ENCODE measurements at regions not wholly inside any gene's neighbourhood (a gene's known extent, or its start where the extent isn't known, plus 50 kb on each side); places are given as distances from the start of the nearest gene placed in this dataset.
A peak's percentile ranks its signal among the peaks of the same experiment; 100 is the strongest.

DNA sequence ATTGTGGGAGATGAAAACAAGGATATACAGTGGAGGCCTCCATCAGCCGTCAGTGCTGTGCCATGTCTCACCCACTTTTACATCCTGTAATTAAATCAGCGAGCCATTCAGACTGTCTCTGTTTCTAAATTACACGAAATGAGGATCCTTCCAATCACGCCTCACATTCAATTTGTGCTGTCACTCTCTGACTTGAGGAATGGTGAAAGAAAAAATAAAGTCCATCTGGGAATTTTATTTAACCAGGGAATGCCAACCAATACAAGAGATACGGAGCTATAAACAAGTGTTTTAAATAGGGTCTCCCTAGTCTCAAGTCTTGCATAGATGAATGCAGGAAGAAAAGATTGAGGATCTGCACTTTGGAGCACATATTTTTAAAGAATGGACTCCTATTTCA is 72.8 kb downstream of the CMPK2 start:
- intact Hi-C loops (cut with DNase I; ENCODE audit: low total_unique reads) = no loop called here
- Histone ChIP-seq H3K27ac (no peak overlapping the region), H3K4me3 (no peak overlapping the region), H3K9me3 (no peaks in the 10 kb centered on the region), H3K27me3 (no peaks in the 10 kb centered on the region), H3K4me1 (no peaks in the 10 kb centered on the region), H3K36me3 (no peaks in the 10 kb centered on the region)
- DNase-seq = no peak
- TF ChIP-seq EP300 (IDR thresholded peaks at IDR 0.05) (no peak), POLR2AphosphoS5 (IDR thresholded peaks at IDR 0.05) (no peak)
- WGBS, 5 donors = 89 to 95% (median 92%) methylated on average over 5 of the region's 5 CpGs

DNA sequence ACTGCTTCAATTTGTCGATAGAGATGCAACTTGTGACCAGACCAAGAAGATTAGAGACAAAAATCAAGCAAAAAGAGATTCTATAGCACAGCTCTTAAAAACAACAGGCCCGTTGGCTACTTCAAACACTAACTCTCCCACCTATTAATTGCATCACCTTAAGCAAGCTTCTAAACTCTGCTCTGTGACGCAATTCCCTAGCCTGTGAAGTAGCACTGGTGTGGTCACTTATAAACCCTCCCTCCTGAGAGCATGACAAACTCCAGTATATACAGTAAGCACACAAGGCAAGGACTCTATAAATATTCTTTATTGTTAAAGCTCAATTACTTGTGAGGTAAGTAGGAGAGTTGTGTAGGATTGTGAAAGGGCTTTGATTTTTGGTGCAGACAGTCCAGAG is 72.3 kb downstream of the CMPK2 start:
- TF ChIP-seq CTCF (IDR thresholded peaks at IDR 0.05) = no peak
- no peak for TF ChIP-seq POLR2A (IDR thresholded peaks at IDR 0.05)
- no peak for TF ChIP-seq POLR2AphosphoS5 (IDR thresholded peaks at IDR 0.05)
- no peak for TF ChIP-seq EP300 (IDR thresholded peaks at IDR 0.05)
- no peaks in the 10 kb centered on the region for H3K36me3 ChIP-seq
- H3K27me3 ChIP-seq = no peaks in the 10 kb centered on the region
- 56 to 76% (median 59%) methylated on average over 3 of the region's 3 CpGs for WGBS, 5 donors
- no peaks in the 10 kb centered on the region for H3K4me1 ChIP-seq
- intact Hi-C loops (cut with DNase I; ENCODE audit: low total_unique reads) = no loop called here
- H3K4me3 ChIP-seq = no peak overlapping the region
- H3K27ac ChIP-seq = no peak overlapping the region
- no peaks in the 10 kb centered on the region for H3K9me3 ChIP-seq
- DNase-seq = peak in 1 of 2 donors; percentile 32

- no peaks in the 10 kb centered on the region for H3K4me1 ChIP-seq
- no peak overlapping the region for H3K4me3 ChIP-seq
- no peak overlapping the region for H3K27ac ChIP-seq
- intact Hi-C loops (cut with DNase I; ENCODE audit: low total_unique reads) = no loop called here
- WGBS, 5 donors = 66 to 76% (median 70%) methylated on average over 6 of the region's 6 CpGs
- no peaks in the 10 kb centered on the region for H3K9me3 ChIP-seq
- DNase-seq = peak in 1 of 2 donors; percentile 51
- no peaks in the 10 kb centered on the region for H3K36me3 ChIP-seq
- H3K27me3 ChIP-seq = no peaks in the 10 kb centered on the region
- no peak for TF ChIP-seq EP300 (IDR thresholded peaks at IDR 0.05)
- no peak for TF ChIP-seq CTCF (IDR thresholded peaks at IDR 0.05)
- no peak for TF ChIP-seq POLR2AphosphoS5 (IDR thresholded peaks at IDR 0.05)
- TF ChIP-seq POLR2A (IDR thresholded peaks at IDR 0.05) = no peak
Measured at GRCh38 chr2:6793913-6794312, 71.8 kb downstream of the CMPK2 start.

DNA sequence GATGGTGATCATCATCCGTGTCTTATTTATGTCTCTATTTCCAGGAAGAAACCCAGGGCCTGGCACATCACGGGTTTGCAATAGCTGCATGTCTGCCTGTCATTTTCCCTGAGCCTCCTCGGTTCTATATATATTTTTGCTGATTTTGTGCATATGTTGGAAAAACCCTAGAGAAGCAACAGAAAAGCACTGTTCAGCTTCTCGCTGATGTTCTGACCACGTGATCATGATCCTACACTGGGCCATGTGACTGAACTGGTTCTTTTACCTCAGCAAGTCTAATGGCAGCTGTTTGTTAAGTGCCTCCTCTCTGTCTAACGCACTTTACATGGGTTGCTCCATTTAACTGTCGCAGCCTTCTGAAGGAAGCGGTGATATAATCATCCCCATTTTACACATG is 71.3 kb downstream of the CMPK2 start:
- Histone ChIP-seq H3K27me3 (no peaks in the 10 kb centered on the region), H3K4me3 (no peak overlapping the region), H3K4me1 (no peaks in the 10 kb centered on the region), H3K9me3 (no peaks in the 10 kb centered on the region), H3K36me3 (no peaks in the 10 kb centered on the region), H3K27ac (no peak overlapping the region)
- intact Hi-C loops (cut with DNase I; ENCODE audit: low total_unique reads) = no loop called here
- no peak for DNase-seq
- WGBS, 5 donors = 87 to 92% (median 88%) methylated on average over 8 of the region's 8 CpGs
- TF ChIP-seq POLR2AphosphoS5 (IDR thresholded peaks at IDR 0.05) (no peak), POLR2A (IDR thresholded peaks at IDR 0.05) (no peak), CTCF (IDR thresholded peaks at IDR 0.05) (no peak), EP300 (IDR thresholded peaks at IDR 0.05) (no peak)

Small RNAs in the stretch of these regions (small RNA-seq; reads per million reads assigned to genes)
- gene MIR7158 = 0 to 0.92 (median 0.21) reads per million in 4 donors
